Activated CD4-positive, CD25-positive, alpha-beta regulatory T cell treated with anti-CD3 and anti-CD28 coated beads, Interleukin-2, amount 50 U/mL, for 16 hours (primary cell): ENCODE measurements at regions not wholly inside any gene's neighbourhood (a gene's known extent, or its start where the extent isn't known, plus 50 kb on each side); places are given as distances from the start of the nearest gene placed in this dataset.

Experiments
- DNase-seq: peaks from one replicate; pipeline ENCODE4 v3.0.0-alpha.2; 2020; ENCODE audit warnings: low read depth, low spot score

DNA sequence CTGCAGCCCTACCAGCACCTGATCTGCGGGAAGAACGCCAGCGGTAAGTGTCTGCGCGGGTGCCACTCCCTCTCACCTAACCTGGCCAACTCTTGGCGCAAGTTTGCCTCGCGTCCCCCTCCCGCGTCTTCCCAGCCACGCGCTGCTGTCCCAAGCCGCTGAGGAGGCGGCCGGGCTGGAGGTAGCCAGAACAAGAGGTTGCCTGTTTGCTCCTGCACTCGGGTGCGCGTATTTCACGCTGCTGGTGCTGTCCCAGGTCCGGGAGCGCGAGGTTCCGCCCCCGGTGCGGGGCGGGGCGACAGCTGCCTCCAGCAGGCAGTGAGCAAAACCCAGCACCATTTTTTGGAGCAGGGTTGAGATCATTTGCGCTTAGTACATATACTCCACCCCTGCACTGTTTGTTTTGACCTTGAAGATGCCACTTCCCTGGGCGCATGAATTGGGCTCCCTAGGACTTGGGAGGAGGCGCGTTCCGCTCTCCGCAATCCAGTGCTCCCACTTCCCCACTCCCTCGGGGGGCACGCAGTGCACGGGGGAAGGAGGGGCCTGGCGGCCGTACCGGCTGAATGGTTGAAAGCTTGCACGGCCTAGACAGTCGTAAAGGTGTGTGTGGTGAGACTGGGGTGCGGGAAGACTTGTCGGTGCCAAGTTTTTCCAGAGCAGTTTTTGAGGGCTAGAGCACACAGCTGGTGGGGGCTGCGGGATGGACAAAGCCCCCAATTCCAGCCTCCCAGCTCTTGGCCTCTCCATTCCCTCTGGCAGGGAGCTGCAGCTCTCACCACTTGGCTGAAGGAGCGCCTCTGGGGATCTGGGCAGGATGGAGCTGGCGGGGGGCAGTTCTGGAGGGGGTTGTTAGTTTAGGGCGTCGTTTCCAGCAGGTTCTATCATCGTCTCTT lies 226.9 kb upstream of the CRY1 start:
- DNase-seq = peak; percentile 24

DNA sequence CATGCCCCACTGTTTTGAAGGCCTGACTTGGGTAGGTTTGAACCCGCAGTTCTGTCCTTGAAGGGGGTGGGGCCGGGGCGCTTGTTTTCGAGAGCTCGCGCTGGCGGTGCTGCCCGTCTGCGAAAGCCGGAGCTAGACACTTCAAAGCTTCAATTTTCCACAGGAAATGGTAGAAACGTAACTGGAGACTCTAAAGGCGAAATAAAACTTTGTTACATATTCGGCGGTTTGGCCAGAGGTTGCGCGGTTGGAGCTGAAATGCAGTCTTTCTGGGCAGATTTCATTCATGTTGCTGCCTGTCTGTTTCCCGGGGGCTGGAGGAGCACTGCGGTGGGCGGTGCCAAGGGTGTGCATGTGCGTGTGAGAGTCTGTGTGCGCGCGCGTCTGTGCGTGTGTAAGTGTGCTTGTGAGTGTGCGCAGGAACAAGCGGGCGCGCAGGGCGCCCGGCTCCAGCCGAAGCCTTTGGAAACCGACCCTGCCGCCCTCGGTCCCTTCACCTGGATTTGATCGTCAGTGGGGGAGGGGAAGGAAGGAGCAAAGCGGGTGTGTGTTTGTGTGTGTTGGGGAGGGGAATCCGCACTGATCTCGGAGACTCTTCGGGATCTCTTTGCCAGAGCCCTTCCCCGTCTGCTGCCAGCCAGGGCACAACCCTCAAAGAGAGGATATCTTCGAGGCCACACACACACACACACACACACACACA lies 227.7 kb upstream of the CRY1 start:
- no peak for DNase-seq

GRCh38 chr12:107322063-107322462 lies 228.7 kb upstream of the CRY1 start:
- DNase-seq = no peak

DNA sequence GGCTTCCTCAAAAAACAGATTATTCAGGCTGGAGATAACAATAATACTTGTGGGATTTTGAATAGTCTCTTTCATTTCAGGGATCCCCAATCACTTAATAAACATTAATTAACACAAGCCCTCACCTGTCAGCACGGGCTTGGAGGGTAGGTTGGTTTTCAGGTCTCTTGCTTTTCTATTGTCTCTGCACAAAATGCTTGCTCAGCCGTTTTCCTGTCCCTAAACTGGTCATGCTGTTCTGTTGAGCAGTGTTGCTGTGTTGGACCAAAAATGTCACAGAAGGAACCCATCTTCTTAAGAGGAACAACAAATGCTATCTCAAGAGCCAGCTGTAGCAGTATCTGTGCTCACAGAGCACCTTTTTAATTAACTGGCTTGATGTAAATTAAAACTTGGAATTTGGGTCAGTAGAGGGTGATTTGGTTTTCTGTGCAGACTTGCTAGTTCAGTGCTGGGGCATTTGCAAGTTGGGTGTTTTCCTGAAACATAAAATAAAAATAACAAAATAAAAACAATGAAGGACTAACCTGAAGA lies 231.8 kb upstream of the CRY1 start:
- DNase-seq = no peak

DNA sequence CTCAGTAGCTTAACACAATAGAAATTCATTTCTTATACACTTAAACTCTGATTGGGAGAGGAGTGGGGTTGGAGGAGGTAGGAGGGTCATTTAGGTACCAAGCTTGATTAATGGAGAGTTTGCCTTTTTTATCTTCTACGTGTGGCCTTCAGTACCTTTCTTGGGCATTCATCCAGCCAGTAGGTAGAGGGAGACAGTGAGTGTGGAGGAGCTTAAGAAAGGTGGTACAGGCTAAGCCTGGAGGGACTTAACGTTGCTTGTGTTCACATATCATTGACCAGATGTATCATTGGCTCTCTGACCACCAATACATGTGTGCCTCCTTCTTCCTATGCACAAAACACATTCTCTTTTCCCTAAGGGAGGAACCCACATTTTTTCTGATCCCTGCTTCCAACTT lies 232.9 kb upstream of the CRY1 start:
- no peak for DNase-seq

DNA sequence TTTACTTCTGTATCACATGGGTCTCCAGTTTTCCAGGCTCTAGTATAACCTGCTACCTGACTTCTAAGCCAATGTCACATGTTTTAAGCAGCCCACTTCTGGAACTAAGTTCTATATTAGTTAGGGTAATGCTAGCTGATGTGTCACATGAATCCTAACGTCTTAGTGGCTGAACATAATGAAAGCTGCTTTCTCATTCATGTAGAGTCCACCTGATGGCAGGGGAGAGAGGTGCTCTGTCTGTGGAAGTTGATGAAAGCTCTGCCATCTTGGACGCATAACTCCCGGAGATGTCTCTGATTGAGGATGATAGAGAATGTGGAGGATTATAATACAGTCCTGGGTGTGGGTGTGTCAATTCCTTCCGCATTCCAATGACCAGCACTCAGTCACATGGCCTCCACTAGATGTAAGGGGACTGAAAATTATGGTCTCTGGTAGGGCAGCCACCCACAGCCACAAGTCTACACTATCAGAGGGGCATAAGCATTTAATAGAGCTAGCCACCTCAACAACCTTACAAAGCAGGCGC lies 234.4 kb upstream of the CRY1 start:
- DNase-seq = no peak

- DNase-seq = no peak
Observed at GRCh38 chr12:107328442-107329133, 235.2 kb upstream of the CRY1 start.

GRCh38 chr12:107329569-107330324 lies 236.4 kb upstream of the CRY1 start:
- no peak for DNase-seq

DNA sequence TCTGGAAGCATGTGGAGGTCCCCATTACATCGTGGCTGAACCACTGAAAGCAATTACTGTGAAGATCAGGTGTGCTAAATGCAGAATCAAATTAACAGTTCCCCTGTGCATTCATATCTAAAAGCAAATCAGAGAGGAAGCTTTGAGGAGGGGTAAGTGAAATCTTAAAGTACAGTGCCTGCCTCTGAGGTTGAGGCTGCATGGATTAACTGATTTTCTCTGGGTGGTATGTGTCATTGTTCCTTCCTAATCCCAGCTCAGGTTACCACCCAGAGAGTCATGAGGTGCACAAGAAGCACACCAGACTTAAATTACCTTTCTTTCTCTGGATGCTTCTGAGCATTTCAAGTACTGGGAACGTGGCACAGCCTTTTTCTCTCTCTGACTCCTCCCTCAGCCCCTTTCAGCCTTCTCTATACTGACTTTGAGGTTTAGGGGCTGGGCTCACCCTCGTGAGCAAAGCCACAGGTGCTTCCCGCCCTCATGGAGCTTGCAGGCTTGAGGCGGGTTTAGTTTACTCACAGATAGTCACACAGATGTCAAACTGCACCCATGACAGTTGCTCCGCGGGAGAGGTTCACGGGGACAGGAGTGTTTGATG lies 237.6 kb upstream of the CRY1 start:
- DNase-seq = no peak

DNA sequence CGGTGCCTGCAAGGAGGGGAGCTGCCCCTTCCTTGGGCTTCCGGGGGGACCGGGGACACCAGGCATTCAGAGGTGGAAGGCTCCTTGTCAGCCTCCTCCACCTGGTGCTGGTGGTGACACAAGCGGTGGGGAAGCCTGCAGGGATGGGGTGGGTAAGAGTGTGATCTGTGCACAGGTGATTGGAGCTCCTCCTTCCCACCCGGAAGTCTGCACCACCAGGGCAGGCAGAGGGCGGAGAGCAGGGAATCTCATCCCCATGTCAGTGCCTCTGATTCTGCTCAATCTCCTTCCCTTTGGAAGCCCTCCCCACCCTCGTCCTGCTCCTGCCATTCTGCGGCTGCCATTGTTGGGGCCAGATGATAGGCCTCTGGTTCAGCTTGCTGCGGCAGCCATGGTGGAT lies 238.1 kb upstream of the CRY1 start:
- DNase-seq = no peak

DNA sequence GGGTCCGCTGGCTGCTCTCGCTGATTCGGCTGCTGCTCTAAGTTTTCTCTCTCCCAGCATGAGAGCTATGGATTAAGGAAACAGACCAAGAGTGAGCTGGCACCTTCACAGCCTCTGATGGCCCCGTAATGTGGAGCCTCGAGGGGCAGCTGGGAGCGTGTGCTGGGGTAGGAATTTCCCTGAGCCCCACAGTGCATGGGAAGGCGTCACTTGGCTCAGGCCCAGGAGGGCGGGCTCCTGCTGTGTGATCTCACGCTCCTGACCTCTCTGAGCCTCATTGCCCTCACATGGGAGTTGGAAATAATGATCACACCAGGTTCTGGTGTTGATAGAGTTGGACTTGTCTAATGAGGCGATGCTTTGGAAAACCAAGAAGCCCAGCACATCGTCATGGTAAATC lies 238.6 kb upstream of the CRY1 start:
- DNase-seq = no peak

DNA sequence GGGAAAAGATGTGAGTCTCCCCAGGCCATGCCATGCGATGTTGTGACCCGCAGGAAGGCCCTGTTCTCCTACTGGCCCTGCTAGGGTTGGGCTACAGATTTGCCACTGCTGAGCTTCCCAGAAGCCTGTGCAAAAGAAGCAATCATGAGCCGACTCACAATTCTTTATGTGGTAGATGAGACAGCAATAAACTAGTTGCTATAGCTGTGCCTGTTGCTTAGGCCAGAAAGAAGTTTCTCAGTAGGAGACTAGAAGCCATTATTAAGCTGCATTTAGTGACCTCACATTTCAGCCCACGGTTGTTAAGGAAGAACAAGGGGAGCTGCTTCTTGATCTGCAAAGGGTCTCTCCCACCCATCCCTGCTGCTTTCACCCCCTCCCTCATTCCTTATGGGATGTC lies 239.4 kb upstream of the CRY1 start:
- no peak for DNase-seq

DNA sequence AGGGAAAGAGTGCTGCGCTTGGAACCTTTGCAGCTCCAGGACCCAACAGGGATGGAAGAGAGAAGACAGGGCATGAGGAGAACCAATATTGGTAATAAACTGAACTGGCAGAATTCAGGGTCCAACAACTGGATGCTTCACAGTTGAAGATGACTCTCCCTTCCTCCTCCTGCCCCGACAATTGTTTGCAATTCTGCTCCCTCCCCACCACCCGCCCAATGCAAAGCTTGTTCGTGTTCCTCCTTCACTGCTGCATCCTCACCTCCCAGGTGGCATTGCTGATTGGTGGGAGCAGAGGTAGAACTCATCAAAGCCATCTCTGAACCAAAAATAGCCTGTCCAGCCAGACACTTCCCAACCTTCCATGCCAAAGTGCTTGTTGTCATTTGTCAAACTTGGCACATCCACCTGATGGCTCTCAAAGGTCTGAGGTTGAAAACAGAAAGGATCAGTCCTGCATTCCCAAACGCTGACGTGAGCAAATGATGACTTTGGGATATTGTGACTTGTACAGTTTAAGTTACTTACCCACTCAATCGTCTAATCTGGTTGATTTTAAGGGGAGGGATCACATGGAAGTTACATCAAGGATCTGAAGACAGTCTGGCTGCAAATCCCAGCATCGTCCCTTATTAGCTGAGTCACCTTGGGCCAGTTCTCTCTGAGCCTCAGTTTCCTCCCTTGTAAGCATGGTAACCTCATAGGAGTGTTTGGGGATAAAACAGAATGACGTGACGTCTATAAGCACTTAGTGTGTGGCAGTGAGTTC lies 242.6 kb upstream of the CRY1 start:
- no peak for DNase-seq

GRCh38 chr12:107336695-107337094 lies 243.3 kb upstream of the CRY1 start:
- DNase-seq = no peak

- DNase-seq = no peak
Observed at GRCh38 chr12:107337346-107338095, 244.2 kb upstream of the CRY1 start.

GRCh38 chr12:107339487-107339886 lies 246.1 kb upstream of the CRY1 start:
- DNase-seq = no peak

GRCh38 chr12:107339932-107340331 lies 246.6 kb upstream of the CRY1 start:
- no peak for DNase-seq

DNA sequence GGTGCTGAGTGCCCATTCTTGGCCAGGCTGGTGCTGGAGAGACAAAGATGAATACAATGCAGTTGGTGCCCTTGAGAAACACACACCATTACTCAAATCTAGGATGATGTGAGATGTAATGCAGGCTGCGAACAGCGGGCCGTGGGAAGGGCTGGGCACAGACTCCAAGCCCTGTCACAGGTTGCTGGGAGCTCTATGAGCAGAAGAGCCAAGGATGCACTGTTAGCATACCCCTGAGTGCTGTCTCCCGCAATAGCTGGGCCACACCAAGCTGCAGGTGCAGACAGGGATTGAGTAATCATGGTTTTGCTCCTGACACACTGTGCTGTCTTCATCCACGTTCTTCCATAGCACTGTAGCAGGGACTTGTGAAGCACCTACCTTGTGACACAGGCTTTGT lies 247.5 kb upstream of the CRY1 start:
- DNase-seq = no peak
